GM23248 (cell line): ENCODE measurements at regions not wholly inside any gene's neighbourhood (a gene's known extent, or its start where the extent isn't known, plus 50 kb on each side); places are given as distances from the start of the nearest gene placed in this dataset.

Source experiments
- DNase-seq: peaks from one replicate; pipeline ENCODE4 v3.0.0-alpha.2; 2015
- H2AFZ ChIP-seq: fragments of 200-600 bp; sonication (generic); 2 replicates; pipeline ENCODE4 v1.6.1; 2016; ENCODE audit warnings: antibody characterized with exemption
- H3F3A ChIP-seq: fragments of 200-600 bp; sonication (generic); 2 replicates; pipeline ENCODE4 v1.6.1; 2016; ENCODE audit warnings: mild to moderate bottlenecking, antibody characterized with exemption, mixed run types; ENCODE audit not compliant: insufficient read depth
- H3K27ac ChIP-seq: fragments of 200-600 bp; sonication (generic); 2 replicates; pipeline ENCODE4 v1.5.1; 2016; ENCODE audit warnings: mild to moderate bottlenecking
- H3K27me3 ChIP-seq: fragments of 200-600 bp; sonication (generic); replicated peaks from 2 replicates; pipeline ENCODE4 v1.6.1; 2016; ENCODE audit warnings: mild to moderate bottlenecking; ENCODE audit not compliant: insufficient read depth
- H3K36me3 ChIP-seq: fragments of 200-600 bp; sonication (generic); 2 replicates; pipeline ENCODE4 v1.6.1; 2016; ENCODE audit warnings: low read depth, mild to moderate bottlenecking
- H3K4me1 ChIP-seq: fragments of 200-600 bp; sonication (generic); 2 replicates; pipeline ENCODE4 v1.6.1; 2016; ENCODE audit warnings: mild to moderate bottlenecking; ENCODE audit not compliant: insufficient read depth
- H3K4me2 ChIP-seq: fragments of 200-600 bp; sonication (generic); one replicate; pipeline ENCODE4 v1.6.1; 2016; ENCODE audit warnings: mild to moderate bottlenecking; ENCODE audit not compliant: unreplicated experiment
- H3K4me3 ChIP-seq: fragments of 200-600 bp; sonication (generic); 2 replicates; pipeline ENCODE4 v1.5.1; 2016; ENCODE audit warnings: mild to moderate bottlenecking
- H3K79me2 ChIP-seq: fragments of 200-600 bp; sonication (generic); 2 replicates; pipeline ENCODE4 v1.6.1; 2016; ENCODE audit warnings: mild to moderate bottlenecking; ENCODE audit not compliant: insufficient read depth
- H3K9ac ChIP-seq: fragments of 200-600 bp; sonication (generic); 2 replicates; pipeline ENCODE4 v1.6.1; 2016; ENCODE audit warnings: mild to moderate bottlenecking
- H3K9me2 ChIP-seq: fragments of 200-600 bp; sonication (generic); 2 replicates; pipeline ENCODE4 v1.6.1; 2016; ENCODE audit warnings: mixed run types, mild to moderate bottlenecking, moderate library complexity; ENCODE audit not compliant: insufficient read depth
- H3K9me3 ChIP-seq: fragments of 200-600 bp; sonication (generic); one replicate; pipeline ENCODE4 v1.6.1; 2017; ENCODE audit warnings: low read depth
- H4K20me1 ChIP-seq: fragments of 200-600 bp; sonication (generic); 2 replicates; pipeline ENCODE4 v1.6.0; 2016; ENCODE audit not compliant: insufficient read depth
- EZH2 ChIP-seq: fragments of 200-600 bp; sonication (generic); IDR thresholded peaks from 2 replicates; pipeline ENCODE4 v1.6.1; 2018; ENCODE audit warnings: antibody characterized with exemption, mild to moderate bottlenecking; ENCODE audit not compliant: insufficient read depth, poor library complexity, severe bottlenecking
- EZH2phosphoT487 ChIP-seq: fragments of 200-600 bp; sonication (generic); IDR thresholded peaks from 2 replicates; pipeline ENCODE4 v1.6.1; 2018; ENCODE audit warnings: antibody characterized with exemption, moderate library complexity, mild to moderate bottlenecking, low read depth; ENCODE audit not compliant: insufficient read depth
- WGBS, 2 experiments: methylation state at CpG; one replicate each; pipeline ENCODE4 v1.1.6; 2015 to 2017; ENCODE audit warnings: low lambda C conversion rate in 2 of 2, low coverage in 1 of 2; ENCODE audit errors: missing lambda C conversion rate in 2 of 2; 5-methylcytosine and 5-hydroxymethylcytosine counted together
- in situ Hi-C: fragments of 300-500 bp; cut with MboI; formaldehyde crosslinking; loops from 2 replicates; pipeline ENCODE4 v1.15.0; 2020

- no peak for TF ChIP-seq EZH2phosphoT487
- TF ChIP-seq EZH2, result no peak
These were observed 128.9 kb upstream of the TP63 start for GRCh38 chr3:189502256-189502655.

GRCh38 chr3:189502676-189503257 lies 128.4 kb upstream of the TP63 start:
- no peak for DNase-seq
- Histone ChIP-seq H3K9me3 (no peaks in the 10 kb centered on the region), H3K4me3 (no peak overlapping the region), H3K27me3 (no peaks in the 10 kb centered on the region), H3K9me2 (no peaks in the 10 kb centered on the region), H3F3A (no peaks in the 10 kb centered on the region), H2AFZ (no peak overlapping the region), H3K9ac (no peak overlapping the region), H3K27ac (no peak overlapping the region), H3K4me1 (no peaks in the 10 kb centered on the region; the same call in 1 of the 2 replicates), H4K20me1 (no peaks in the 10 kb centered on the region), H3K4me2 (no peak overlapping the region), H3K79me2 (no peaks in the 10 kb centered on the region), H3K36me3 (no peaks in the 10 kb centered on the region)
- WGBS, 2 experiments, result 49 to 53% methylated on average over 2 of the region's 2 CpGs
- TF ChIP-seq EZH2phosphoT487, result no peak
- no peak for TF ChIP-seq EZH2
- in situ Hi-C loops, result no loop called here

More at GRCh38 chr3:189502256-189502655, 128.9 kb upstream of the TP63 start:
- Histone ChIP-seq H3K4me2 (no peak overlapping the region), H3K27ac (no peak overlapping the region), H3K79me2 (no peaks in the 10 kb centered on the region), H3K4me1 (no peaks in the 10 kb centered on the region; the same call in 1 of the 2 replicates), H3K9ac (no peak overlapping the region), H2AFZ (no peak overlapping the region), H4K20me1 (no peaks in the 10 kb centered on the region), H3K9me2 (no peaks in the 10 kb centered on the region), H3K36me3 (no peaks in the 10 kb centered on the region), H3K27me3 (no peaks in the 10 kb centered on the region), H3K9me3 (no peaks in the 10 kb centered on the region), H3K4me3 (no peak overlapping the region), H3F3A (no peaks in the 10 kb centered on the region)
- no peak for DNase-seq
- in situ Hi-C loops, result no loop called here
- 78 to 79% methylated on average over 4 of the region's 4 CpGs for WGBS, 2 experiments

- H3K9me3 ChIP-seq, result no peaks in the 10 kb centered on the region
- no peak overlapping the region for H3K9ac ChIP-seq
- no peak overlapping the region for H3K4me3 ChIP-seq
- no peaks in the 10 kb centered on the region for H3K36me3 ChIP-seq
- DNase-seq, result no peak
- no peaks in the 10 kb centered on the region; the same call in 1 of the 2 replicates for H3K4me1 ChIP-seq
- in situ Hi-C loops, result no loop called here
- no peak overlapping the region for H3K27ac ChIP-seq
- TF ChIP-seq EZH2, result no peak
- no peak for TF ChIP-seq EZH2phosphoT487
- H3K27me3 ChIP-seq, result no peaks in the 10 kb centered on the region
- H3K4me2 ChIP-seq, result no peak overlapping the region
- no peak overlapping the region for H2AFZ ChIP-seq
- H4K20me1 ChIP-seq, result no peaks in the 10 kb centered on the region
- no peaks in the 10 kb centered on the region for H3F3A ChIP-seq
- H3K9me2 ChIP-seq, result no peaks in the 10 kb centered on the region
- H3K79me2 ChIP-seq, result no peaks in the 10 kb centered on the region
These were observed 123.3 kb upstream of the TP63 start for GRCh38 chr3:189507856-189508255.

DNA sequence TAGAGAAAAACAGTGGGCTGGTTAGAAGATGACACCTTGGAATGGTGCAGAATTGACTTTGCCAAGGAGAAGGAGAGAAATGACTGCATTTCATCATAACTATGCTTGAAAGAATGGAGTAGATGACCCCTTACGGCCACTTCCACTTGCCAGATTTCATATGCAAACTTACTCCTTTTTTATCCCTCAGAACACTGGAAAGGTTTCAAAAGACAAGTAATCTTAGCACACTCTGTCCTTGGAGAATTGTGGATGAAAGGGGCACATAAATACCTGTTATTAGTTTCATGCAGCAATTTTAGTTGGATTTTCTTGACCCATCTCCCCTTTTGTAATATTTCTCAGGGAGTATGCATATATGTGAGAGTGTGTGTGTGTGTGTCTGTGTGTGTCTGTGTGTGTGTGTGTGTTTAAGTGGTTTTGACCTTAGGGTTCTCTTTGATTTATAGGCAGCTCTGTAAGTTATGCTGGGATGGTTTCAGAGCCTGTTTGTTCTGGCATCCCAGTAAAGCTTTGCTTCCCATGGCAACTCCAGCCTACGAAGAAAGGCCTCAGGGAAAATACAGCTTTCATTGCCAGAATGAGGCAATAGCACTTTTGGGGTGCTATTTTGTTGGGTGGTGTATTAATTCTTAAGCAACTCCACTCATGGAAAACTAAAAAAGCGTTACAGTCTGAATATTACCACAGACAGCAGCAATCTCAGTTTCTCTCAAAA lies 122.2 kb upstream of the TP63 start:
- Histone ChIP-seq H3K27ac (no peak overlapping the region), H3K9me3 (no peaks in the 10 kb centered on the region), H3K4me1 (no peaks in the 10 kb centered on the region; the same call in 1 of the 2 replicates), H3K4me2 (no peak overlapping the region), H4K20me1 (no peaks in the 10 kb centered on the region), H3K4me3 (no peak overlapping the region), H3K9ac (no peak overlapping the region), H3K27me3 (no peaks in the 10 kb centered on the region), H3F3A (no peaks in the 10 kb centered on the region), H3K79me2 (no peaks in the 10 kb centered on the region), H2AFZ (no peak overlapping the region), H3K36me3 (no peaks in the 10 kb centered on the region), H3K9me2 (no peaks in the 10 kb centered on the region)
- in situ Hi-C loops, result no loop called here
- 56 to 66% methylated on average over 3 of the region's 3 CpGs for WGBS, 2 experiments
- DNase-seq, result no peak
- no peak for TF ChIP-seq EZH2phosphoT487
- TF ChIP-seq EZH2, result no peak
